NCI-H1436 (cell line): ENCODE measurements at regions not wholly inside any gene's neighbourhood (a gene's known extent, or its start where the extent isn't known, plus 50 kb on each side); places are given as distances from the start of the nearest gene placed in this dataset.

ENCODE experiments used
- DNase-seq: peaks from one replicate; lab custom pipeline; 2025; lab: John Stamatoyannopoulos, UW

- DNase-seq = no peak
Measured at GRCh38 chr13:26965952-26966700, 205.5 kb downstream of the USP12 start.

- DNase-seq = peak; percentile 41
Measured at GRCh38 chr13:26964278-26965250, 204.0 kb upstream of the GPR12 start.

- DNase-seq = no peak
Measured at GRCh38 chr13:26962671-26963070, 202.1 kb upstream of the GPR12 start.

GRCh38 chr13:26961890-26962615 is 201.5 kb upstream of the GPR12 start:
- no peak for DNase-seq

- DNase-seq = no peak
Measured at GRCh38 chr13:26957182-26957581, 196.6 kb upstream of the GPR12 start.

GRCh38 chr13:26956522-26957142 is 196.0 kb upstream of the GPR12 start:
- DNase-seq = no peak

- no peak for DNase-seq
Measured at GRCh38 chr13:26954976-26955375, 194.4 kb upstream of the GPR12 start.

GRCh38 chr13:26953291-26953690 is 192.7 kb upstream of the GPR12 start:
- DNase-seq = no peak

- DNase-seq = no peak
Measured at GRCh38 chr13:26952551-26953143, 192.1 kb upstream of the GPR12 start.

- DNase-seq = no peak
Measured at GRCh38 chr13:26951581-26952177, 191.1 kb upstream of the GPR12 start.

GRCh38 chr13:26950968-26951367 is 190.4 kb upstream of the GPR12 start:
- no peak for DNase-seq

- no peak for DNase-seq
Measured at GRCh38 chr13:26950546-26950945, 190.0 kb upstream of the GPR12 start.

- no peak for DNase-seq
Measured at GRCh38 chr13:26949701-26950502, 189.3 kb upstream of the GPR12 start.

- DNase-seq = no peak
Measured at GRCh38 chr13:26948353-26948752, 187.8 kb upstream of the GPR12 start.

GRCh38 chr13:26946684-26947343 is 186.2 kb upstream of the GPR12 start:
- DNase-seq = peak; percentile 7

- no peak for DNase-seq
Measured at GRCh38 chr13:26943748-26944147, 183.2 kb upstream of the GPR12 start.

GRCh38 chr13:26942184-26942583 is 181.6 kb upstream of the GPR12 start:
- no peak for DNase-seq

- no peak for DNase-seq
Measured at GRCh38 chr13:26941345-26942174, 181.0 kb upstream of the GPR12 start.

- no peak for DNase-seq
Measured at GRCh38 chr13:26934096-26934495, 173.5 kb upstream of the GPR12 start.
